SK-N-SH (cell line): ENCODE measurements at regions not wholly inside any gene's neighbourhood (a gene's known extent, or its start where the extent isn't known, plus 50 kb on each side); places are given as distances from the start of the nearest gene placed in this dataset.

Experiments used
- CTCF ChIA-PET: fragments of 300-600, 350-600 bp; formaldehyde crosslinking; extraction: SDS; loops from one replicate; lab custom pipeline; 2021; lab: Yijun Ruan, JAX
- POLR2A ChIA-PET: fragments of 350-600 bp; sonication (Branson Sonifier 250); formaldehyde crosslinking; extraction: SDS; loops from one replicate; lab custom pipeline; 2020; ENCODE audit warnings: antibody characterized with exemption, inconsistent platforms; lab: Yijun Ruan, JAX
- DNase-seq: peaks from one replicate; pipeline ENCODE4 v3.0.0; 2012
- H2AFZ ChIP-seq: fragments of 200-600 bp; sonication (generic); 2 replicates; pipeline ENCODE4 v1.8.1; 2016; ENCODE audit warnings: antibody characterized with exemption, mild to moderate bottlenecking, low read depth
- H3F3A ChIP-seq: fragments of 200-600 bp; sonication (generic); replicated peaks from 2 replicates; pipeline ENCODE3; 2016; ENCODE audit warnings: antibody characterized with exemption, mild to moderate bottlenecking; ENCODE audit not compliant: insufficient read depth
- H3K27ac ChIP-seq, 2 experiments: fragments of 200-500 bp in 1 of 2; fragments of 200-600 bp in 1 of 2; sonication (Bioruptor generic) in 1 of 2; sonication (generic), shearing (Covaris generic) in 1 of 2; 2 replicates each; pipeline versions ENCODE4 v1.5.1 to v1.6.1; 2014 to 2016; ENCODE audit warnings: low read depth in 2 of 2, inconsistent platforms in 1 of 2, low read length in 1 of 2, mild to moderate bottlenecking in 1 of 2, mixed read lengths in 1 of 2
- H3K27me3 ChIP-seq: fragments of 200-600 bp; sonication (generic), shearing (Covaris generic); 2 replicates; pipeline ENCODE4 v1.6.1; 2016; ENCODE audit warnings: mixed run types; ENCODE audit not compliant: insufficient read depth
- H3K36me3 ChIP-seq, 2 experiments: fragments of 200-500 bp in 1 of 2; fragments of 200-600 bp in 1 of 2; sonication (Bioruptor generic) in 1 of 2; sonication (generic) in 1 of 2; replicated peaks in 1 of 2; 2 replicates each; pipeline versions ENCODE3 to v1.5.1; 2014 to 2016; ENCODE audit warnings: low read length in 1 of 2, mild to moderate bottlenecking in 1 of 2; ENCODE audit not compliant: insufficient read depth in 2 of 2, control insufficient read depth in 1 of 2
- H3K4me1 ChIP-seq, 2 experiments: fragments of 200-500 bp in 1 of 2; fragments of 200-600 bp in 1 of 2; sonication (Bioruptor generic) in 1 of 2; sonication (generic), shearing (Covaris generic) in 1 of 2; 2 replicates each; pipeline versions ENCODE4 v1.5.1 to v1.6.1; 2014 to 2016; ENCODE audit warnings: low read depth in 1 of 2, low read length in 1 of 2, mixed run types in 1 of 2; ENCODE audit not compliant: insufficient read depth in 2 of 2, control insufficient read depth in 1 of 2
- H3K4me2 ChIP-seq: fragments of 200-600 bp; sonication (generic), shearing (Covaris generic); 2 replicates; pipeline ENCODE4 v1.6.1; 2017; ENCODE audit warnings: mixed run types
- H3K4me3 ChIP-seq, 2 experiments: fragments of 200-500 bp in 1 of 2; fragments of 200-600 bp in 1 of 2; sonication (Bioruptor generic) in 1 of 2; sonication (generic), shearing (Covaris generic) in 1 of 2; 2 replicates each; pipeline versions ENCODE4 v1.5.1 to v1.8.1; 2014 to 2016; ENCODE audit warnings: low read depth in 2 of 2, inconsistent platforms in 1 of 2, low read length in 1 of 2, mild to moderate bottlenecking in 1 of 2, mixed read lengths in 1 of 2, moderate library complexity in 1 of 2
- H3K79me2 ChIP-seq: fragments of 200-600 bp; sonication (generic); 2 replicates; pipeline ENCODE4 v1.8.1; 2017; ENCODE audit warnings: mild to moderate bottlenecking; ENCODE audit not compliant: insufficient read depth
- H3K9ac ChIP-seq: fragments of 200-600 bp; sonication (generic); 2 replicates; pipeline ENCODE4 v1.6.1; 2017; ENCODE audit warnings: mixed run types
- H3K9me2 ChIP-seq: fragments of 200-600 bp; sonication (generic); 2 replicates; pipeline ENCODE4 v1.6.1; 2017; ENCODE audit warnings: mixed run types
- H3K9me3 ChIP-seq: fragments of 200-600 bp; sonication (generic); 2 replicates; pipeline ENCODE4 v1.6.1; 2017; ENCODE audit warnings: mixed run types, mild to moderate bottlenecking, moderate library complexity
- H4K20me1 ChIP-seq: fragments of 200-600 bp; sonication (generic); 2 replicates; pipeline ENCODE4 v1.6.1; 2017; ENCODE audit warnings: mild to moderate bottlenecking, mixed run types; ENCODE audit not compliant: insufficient read depth
- CHD2 ChIP-seq: fragments of 150-350 bp; IDR thresholded peaks from 2 replicates; pipeline ENCODE4 v1.6.1; 2018; ENCODE audit warnings: low read length; ENCODE audit not compliant: partially characterized antibody
- ELF1 ChIP-seq: IDR thresholded peaks from 2 replicates; pipeline ENCODE4 v1.4.0; 2012
- EP300 ChIP-seq, 2 experiments: IDR thresholded peaks; 2 replicates each; pipeline versions ENCODE4 v1.4.0 to v1.6.1; 2012; ENCODE audit warnings: borderline replicate concordance in 1 of 2, low read depth in 1 of 2, low read length in 1 of 2
- EZH2phosphoT487 ChIP-seq: fragments of 200-600 bp; sonication (generic); IDR thresholded peaks from 2 replicates; pipeline ENCODE4 v1.6.1; 2017; ENCODE audit warnings: low read depth, mixed run types, mild to moderate bottlenecking, antibody characterized with exemption, moderate library complexity, borderline replicate concordance
- FOXJ3 ChIP-seq: sonication (generic); formaldehyde crosslinking; IDR thresholded peaks from 2 replicates; pipeline ENCODE4 v1.5.1; 2020; ENCODE audit warnings: mild to moderate bottlenecking, missing genetic modification reagents
- FOXM1 ChIP-seq: IDR thresholded peaks from 2 replicates; pipeline ENCODE4 v1.4.0; 2012; ENCODE audit warnings: low read depth, mild to moderate bottlenecking
- GABPA ChIP-seq: IDR thresholded peaks from 2 replicates; pipeline ENCODE4 v1.4.0; 2012; ENCODE audit warnings: low read depth, mild to moderate bottlenecking
- GATA2 ChIP-seq: sonication (generic); formaldehyde crosslinking; IDR thresholded peaks from 2 replicates; pipeline ENCODE4 v1.5.0; 2020; ENCODE audit warnings: mild to moderate bottlenecking, missing genetic modification reagents
- MAX ChIP-seq: IDR thresholded peaks from 2 replicates; pipeline ENCODE4 v1.4.0; 2012; ENCODE audit warnings: low read depth
- MEF2A ChIP-seq: IDR thresholded peaks from 2 replicates; pipeline ENCODE4 v1.4.0; 2012; ENCODE audit warnings: low read depth, borderline replicate concordance
- MXI1 ChIP-seq: IDR thresholded peaks from 2 replicates; pipeline ENCODE4 v1.6.1; 2012; ENCODE audit warnings: mild to moderate bottlenecking, low read depth, low read length, improper control_type of control experiment
- NFIC ChIP-seq: IDR thresholded peaks from 2 replicates; pipeline ENCODE4 v1.4.0; 2012; ENCODE audit warnings: borderline replicate concordance
- PBX3 ChIP-seq: IDR thresholded peaks from 2 replicates; pipeline ENCODE4; 2012
- POLR2AphosphoS5 ChIP-seq: IDR thresholded peaks from 2 replicates; pipeline ENCODE4 v1.6.1; 2012; ENCODE audit warnings: low read depth, low read length
- RAD21 ChIP-seq: IDR thresholded peaks from 2 replicates; pipeline ENCODE4 v1.6.1; 2012; ENCODE audit warnings: mild to moderate bottlenecking, low read length
- RCOR1 ChIP-seq: fragments of 150-350 bp; IDR thresholded peaks from 2 replicates; pipeline ENCODE4 v1.6.1; 2017; ENCODE audit warnings: antibody characterized with exemption, low read length
- REST ChIP-seq: IDR thresholded peaks from 2 replicates; pipeline ENCODE4 v1.6.1; 2012; ENCODE audit warnings: mild to moderate bottlenecking, low read depth, low read length, moderate library complexity
- RXRA ChIP-seq: IDR thresholded peaks from 2 replicates; pipeline ENCODE4 v1.4.0; 2012; ENCODE audit warnings: low read depth, mild to moderate bottlenecking, borderline replicate concordance
- SIN3A ChIP-seq: IDR thresholded peaks from 2 replicates; pipeline ENCODE4 v1.6.1; 2012; ENCODE audit warnings: low read depth, mild to moderate bottlenecking, low read length, moderate library complexity, borderline replicate concordance
- TEAD4 ChIP-seq: IDR thresholded peaks from 2 replicates; pipeline ENCODE4 v1.4.0; 2012; ENCODE audit warnings: mild to moderate bottlenecking, borderline replicate concordance; ENCODE audit not compliant: insufficient read depth
- YY1 ChIP-seq: IDR thresholded peaks from 2 replicates; pipeline ENCODE4 v1.4.0; 2012; ENCODE audit warnings: low read depth, mild to moderate bottlenecking
- WGBS: methylation state at CpG from one replicate; pipeline ENCODE4 v1.1.6; 2017; ENCODE audit warnings: low lambda C conversion rate; 5-methylcytosine and 5-hydroxymethylcytosine counted together
- TF ChIP-seq, protein P1 (sequence below): IDR thresholded peaks from 2 replicates; pipeline ENCODE4 v1.4.0; 2012; ENCODE audit warnings: low read depth, borderline replicate concordance
- TF ChIP-seq, protein P2 (sequence below): fragments of 150-350 bp; IDR thresholded peaks from 2 replicates; pipeline ENCODE4 v1.6.1; 2017; ENCODE audit warnings: antibody characterized with exemption, low read length, low read depth, borderline replicate concordance
- TF ChIP-seq, protein P3 (sequence below): IDR thresholded peaks from 2 replicates; pipeline ENCODE4 v1.4.0; 2012; ENCODE audit warnings: low read depth, borderline replicate concordance

GRCh38 chr4:110840221-110840654 is 217.4 kb upstream of the PITX2 start (continued):
- no peak for TF ChIP-seq SIN3A
- no peak for TF ChIP-seq TEAD4
- TF ChIP-seq MAX: no peak
- TF ChIP-seq POLR2AphosphoS5: no peak
- no peak for TF ChIP-seq RCOR1
- TF ChIP-seq ELF1: no peak

DNA sequence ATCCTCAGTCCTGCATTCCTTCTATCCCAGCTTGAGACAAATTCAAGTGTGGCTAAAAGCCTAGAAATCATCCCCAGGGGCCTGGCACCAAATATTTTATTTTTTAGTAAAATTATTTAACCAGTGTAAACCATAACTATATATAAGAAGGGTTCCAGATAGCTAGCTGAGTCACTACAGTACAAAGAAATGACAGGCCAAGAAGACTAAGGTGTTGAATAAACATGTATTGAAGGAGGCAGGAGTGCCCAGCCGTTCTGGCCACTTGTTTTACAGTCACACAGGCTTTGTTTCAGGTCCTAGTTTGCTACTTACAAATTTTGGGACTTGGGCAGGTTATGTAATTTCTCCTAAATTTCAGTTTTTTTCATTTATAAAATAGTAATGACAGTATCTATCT is 225.9 kb upstream of the PITX2 start:
- Histone ChIP-seq H2AFZ (no peak overlapping the region), H3F3A (peaks cover 4% of the 10 kb centered on the region), H3K27me3 (peaks cover 26% of the 10 kb centered on the region; the same call in 1 of the 2 replicates), H3K9me2 (no peaks in the 10 kb centered on the region), H3K4me3 (no peak overlapping the region), H3K36me3 (no peaks in the 10 kb centered on the region), H3K9me3 (no peaks in the 10 kb centered on the region), H3K27ac (no peak overlapping the region), H3K9ac (no peak overlapping the region), H3K79me2 (no peaks in the 10 kb centered on the region), H3K4me2 (no peak overlapping the region), H4K20me1 (no peaks in the 10 kb centered on the region), H3K4me1 (no peaks in the 10 kb centered on the region)
- ChIA-PET POLR2A (no interaction called here), CTCF (no interaction called here)
- WGBS: 0% methylated on average over 1 of the region's 1 CpG
- no peak for TF ChIP-seq EZH2phosphoT487
- TF ChIP-seq REST: no peak
- TF ChIP-seq, protein P1, sequence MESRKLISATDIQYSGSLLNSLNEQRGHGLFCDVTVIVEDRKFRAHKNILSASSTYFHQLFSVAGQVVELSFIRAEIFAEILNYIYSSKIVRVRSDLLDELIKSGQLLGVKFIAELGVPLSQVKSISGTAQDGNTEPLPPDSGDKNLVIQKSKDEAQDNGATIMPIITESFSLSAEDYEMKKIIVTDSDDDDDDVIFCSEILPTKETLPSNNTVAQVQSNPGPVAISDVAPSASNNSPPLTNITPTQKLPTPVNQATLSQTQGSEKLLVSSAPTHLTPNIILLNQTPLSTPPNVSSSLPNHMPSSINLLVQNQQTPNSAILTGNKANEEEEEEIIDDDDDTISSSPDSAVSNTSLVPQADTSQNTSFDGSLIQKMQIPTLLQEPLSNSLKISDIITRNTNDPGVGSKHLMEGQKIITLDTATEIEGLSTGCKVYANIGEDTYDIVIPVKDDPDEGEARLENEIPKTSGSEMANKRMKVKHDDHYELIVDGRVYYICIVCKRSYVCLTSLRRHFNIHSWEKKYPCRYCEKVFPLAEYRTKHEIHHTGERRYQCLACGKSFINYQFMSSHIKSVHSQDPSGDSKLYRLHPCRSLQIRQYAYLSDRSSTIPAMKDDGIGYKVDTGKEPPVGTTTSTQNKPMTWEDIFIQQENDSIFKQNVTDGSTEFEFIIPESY: no peak
- no peak for TF ChIP-seq NFIC
- TF ChIP-seq MXI1: no peak
- TF ChIP-seq RXRA: no peak
- TF ChIP-seq, protein P2, sequence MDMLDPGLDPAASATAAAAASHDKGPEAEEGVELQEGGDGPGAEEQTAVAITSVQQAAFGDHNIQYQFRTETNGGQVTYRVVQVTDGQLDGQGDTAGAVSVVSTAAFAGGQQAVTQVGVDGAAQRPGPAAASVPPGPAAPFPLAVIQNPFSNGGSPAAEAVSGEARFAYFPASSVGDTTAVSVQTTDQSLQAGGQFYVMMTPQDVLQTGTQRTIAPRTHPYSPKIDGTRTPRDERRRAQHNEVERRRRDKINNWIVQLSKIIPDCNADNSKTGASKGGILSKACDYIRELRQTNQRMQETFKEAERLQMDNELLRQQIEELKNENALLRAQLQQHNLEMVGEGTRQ: no peak
- TF ChIP-seq EP300 (IDR thresholded peaks at IDR 0.05; ENCODE audit: borderline replicate concordance in 1 of 2, low read depth in 1 of 2, low read length in 1 of 2): no peak
- no peak for TF ChIP-seq MEF2A
- TF ChIP-seq GATA2: no peak
- no peak for TF ChIP-seq RAD21
- TF ChIP-seq CHD2: no peak
- TF ChIP-seq, protein P3, sequence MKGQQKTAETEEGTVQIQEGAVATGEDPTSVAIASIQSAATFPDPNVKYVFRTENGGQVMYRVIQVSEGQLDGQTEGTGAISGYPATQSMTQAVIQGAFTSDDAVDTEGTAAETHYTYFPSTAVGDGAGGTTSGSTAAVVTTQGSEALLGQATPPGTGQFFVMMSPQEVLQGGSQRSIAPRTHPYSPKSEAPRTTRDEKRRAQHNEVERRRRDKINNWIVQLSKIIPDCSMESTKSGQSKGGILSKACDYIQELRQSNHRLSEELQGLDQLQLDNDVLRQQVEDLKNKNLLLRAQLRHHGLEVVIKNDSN: no peak
- TF ChIP-seq GABPA: no peak
- no peak for TF ChIP-seq YY1
- no peak for TF ChIP-seq FOXJ3 (CRISPR knock-in tag)
- no peak for TF ChIP-seq FOXM1
- no peak for TF ChIP-seq PBX3
- TF ChIP-seq SIN3A: no peak
- DNase-seq: no peak
